Choroid plexus epithelial cell (primary cell): ENCODE measurements at regions not wholly inside any gene's neighbourhood (a gene's known extent, or its start where the extent isn't known, plus 50 kb on each side); places are given as distances from the start of the nearest gene placed in this dataset.
A peak's percentile ranks its signal among the peaks of the same experiment; 100 is the strongest.

Source experiments
- DNase-seq: peaks from one replicate; pipeline ENCODE4 v3.0.0-alpha.2; 2010; ENCODE audit warnings: low read depth
- H3K4me3 ChIP-seq: 2 replicates; pipeline ENCODE4 v1.5.1; 2011; ENCODE audit warnings: low read depth, mild to moderate bottlenecking, control low read depth, low read length, moderate library complexity
- TF ChIP-seq, protein P1 (sequence below): conservative IDR thresholded peaks from 2 replicates; pipeline ENCODE4 v1.5.1; 2011; ENCODE audit warnings: low read depth, mild to moderate bottlenecking, control low read depth, inconsistent platforms, low read length, moderate library complexity

DNA sequence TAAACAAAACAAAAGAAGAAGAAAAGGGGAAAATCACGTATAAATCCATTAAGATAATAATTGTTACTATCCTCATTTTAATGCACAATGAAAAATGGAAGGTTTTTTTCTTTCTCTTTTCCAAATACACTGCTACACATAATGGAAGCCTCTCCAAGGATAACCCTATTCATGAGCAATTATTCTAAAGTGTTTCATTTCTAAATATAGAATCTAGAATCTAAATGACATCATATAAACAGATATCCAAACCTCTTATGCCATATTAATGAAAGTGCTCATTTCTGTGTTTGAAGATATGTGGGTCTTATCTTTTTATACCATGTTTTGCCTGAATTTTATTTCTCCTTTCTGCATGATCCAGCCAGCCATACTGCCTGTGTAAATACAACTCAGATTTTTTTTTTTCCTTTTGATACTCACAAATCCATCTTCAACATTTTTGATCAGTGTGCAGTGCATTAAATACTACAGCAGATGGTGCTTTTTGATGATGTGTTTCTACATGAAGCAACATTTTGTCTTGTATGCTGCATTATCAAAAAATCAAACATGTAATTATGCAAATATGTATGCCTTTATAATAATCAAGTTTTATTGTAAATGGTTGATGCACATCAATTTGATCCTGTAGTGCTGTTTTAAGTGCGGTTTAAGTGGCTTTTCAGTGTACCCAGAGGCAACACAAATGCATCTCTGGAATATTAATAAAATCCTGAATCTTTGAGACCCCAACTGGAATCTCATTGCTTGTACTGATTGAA is 625.6 kb upstream of the PTBP2 start:
- H3K4me3 ChIP-seq: no peak overlapping the region
- TF ChIP-seq, protein P1, sequence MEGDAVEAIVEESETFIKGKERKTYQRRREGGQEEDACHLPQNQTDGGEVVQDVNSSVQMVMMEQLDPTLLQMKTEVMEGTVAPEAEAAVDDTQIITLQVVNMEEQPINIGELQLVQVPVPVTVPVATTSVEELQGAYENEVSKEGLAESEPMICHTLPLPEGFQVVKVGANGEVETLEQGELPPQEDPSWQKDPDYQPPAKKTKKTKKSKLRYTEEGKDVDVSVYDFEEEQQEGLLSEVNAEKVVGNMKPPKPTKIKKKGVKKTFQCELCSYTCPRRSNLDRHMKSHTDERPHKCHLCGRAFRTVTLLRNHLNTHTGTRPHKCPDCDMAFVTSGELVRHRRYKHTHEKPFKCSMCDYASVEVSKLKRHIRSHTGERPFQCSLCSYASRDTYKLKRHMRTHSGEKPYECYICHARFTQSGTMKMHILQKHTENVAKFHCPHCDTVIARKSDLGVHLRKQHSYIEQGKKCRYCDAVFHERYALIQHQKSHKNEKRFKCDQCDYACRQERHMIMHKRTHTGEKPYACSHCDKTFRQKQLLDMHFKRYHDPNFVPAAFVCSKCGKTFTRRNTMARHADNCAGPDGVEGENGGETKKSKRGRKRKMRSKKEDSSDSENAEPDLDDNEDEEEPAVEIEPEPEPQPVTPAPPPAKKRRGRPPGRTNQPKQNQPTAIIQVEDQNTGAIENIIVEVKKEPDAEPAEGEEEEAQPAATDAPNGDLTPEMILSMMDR: no peak
- no peak for DNase-seq

GRCh38 chr1:96096613-96097321 is 624.8 kb upstream of the PTBP2 start:
- TF ChIP-seq, protein P1: no peak
- no peak overlapping the region for H3K4me3 ChIP-seq
- no peak for DNase-seq

DNA sequence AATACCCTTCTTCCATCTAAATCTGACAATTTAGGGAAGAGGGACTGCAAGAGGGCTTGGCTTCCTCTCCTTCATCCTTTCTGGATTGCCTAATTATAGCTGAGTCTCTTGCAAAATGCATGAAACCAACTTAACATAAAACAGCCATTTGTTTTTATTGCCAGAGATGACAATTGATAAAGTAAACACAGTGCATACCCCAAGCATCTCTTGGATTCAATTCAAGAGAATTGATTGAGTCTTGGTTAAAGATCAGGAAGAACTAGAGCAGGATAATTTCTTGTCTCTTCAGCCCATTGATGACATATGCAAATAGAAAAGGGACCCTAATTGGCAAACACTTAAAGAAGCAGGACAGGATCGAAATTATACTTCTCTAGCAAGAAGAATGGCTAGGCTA is 617.1 kb upstream of the PTBP2 start:
- no peak overlapping the region for H3K4me3 ChIP-seq
- TF ChIP-seq, protein P1: no peak

GRCh38 chr1:96104906-96105305 is 616.7 kb upstream of the PTBP2 start:
- TF ChIP-seq, protein P1: no peak
- no peak overlapping the region for H3K4me3 ChIP-seq
- DNase-seq: no peak

More for the DNA sequence above, 617.1 kb upstream of the PTBP2 start:
- DNase-seq: no peak

DNA sequence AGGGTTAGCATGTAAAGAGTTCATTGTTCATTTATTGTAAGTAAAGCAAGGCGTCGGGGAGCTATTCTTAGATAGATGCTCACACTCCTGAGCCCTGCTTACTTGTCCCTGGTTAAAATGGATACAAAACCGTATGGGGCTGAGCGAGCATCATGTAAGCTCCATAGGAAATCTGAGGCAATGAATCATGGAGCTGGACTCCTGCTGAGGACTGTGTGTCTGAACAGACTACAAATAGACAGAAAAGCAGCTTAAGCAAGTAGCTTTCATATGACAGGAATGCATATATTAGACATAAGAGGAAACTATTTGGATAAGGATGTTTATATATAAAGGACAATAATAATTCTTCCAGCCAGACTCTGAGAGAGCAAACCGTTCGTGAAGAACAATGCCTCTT is 604.9 kb upstream of the PTBP2 start:
- DNase-seq: peak; percentile 72

GRCh38 chr1:96130432-96130831 is 591.2 kb upstream of the PTBP2 start:
- TF ChIP-seq, protein P1: no peak
- DNase-seq: no peak
- no peak overlapping the region for H3K4me3 ChIP-seq

More for the DNA sequence above, 604.9 kb upstream of the PTBP2 start:
- no peak overlapping the region for H3K4me3 ChIP-seq
- TF ChIP-seq, protein P1: no peak
